ENCODE measurements at regions not wholly inside any gene's neighbourhood (a gene's known extent, or its start where the extent isn't known, plus 50 kb on each side); places are given as distances from the start of the nearest gene placed in this dataset.

DNA sequence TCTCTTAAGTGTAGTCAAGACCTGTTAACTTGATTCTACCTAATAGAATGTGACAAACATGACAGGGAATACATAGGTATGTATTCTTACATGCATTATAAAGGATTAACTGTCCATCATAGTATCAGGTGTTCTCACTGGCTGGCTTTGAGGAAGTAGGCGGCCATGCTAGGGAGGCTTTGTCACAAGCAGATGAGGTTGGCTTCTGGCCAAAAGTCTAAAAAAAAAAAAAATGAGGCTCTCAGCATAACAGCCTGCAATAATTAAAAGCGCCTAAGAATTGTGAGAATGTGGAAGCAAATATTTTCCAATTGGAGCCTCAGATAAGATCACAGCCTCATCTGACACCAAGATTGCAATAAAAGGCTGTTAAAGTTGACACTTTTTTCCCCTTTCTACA lies 1256.8 kb upstream of the SORCS1 start:
- Histone ChIP-seq H3K9ac (ENCODE audit: low read length) (no peak overlapping the region), H3K4me1 (ENCODE audit: control insufficient read depth, insufficient read depth, low read length) (no peaks in the 10 kb centered on the region), H3K27me3 (ENCODE audit: control insufficient read depth, insufficient read depth, low read length) (no peaks in the 10 kb centered on the region), H3K36me3 (ENCODE audit: control insufficient read depth, insufficient read depth, low read length) (no peaks in the 10 kb centered on the region), H3K9me3 (ENCODE audit: control insufficient read depth, low read length) (no peaks in the 10 kb centered on the region), H3K4me3 (ENCODE audit: low read length) (no peak overlapping the region)

DNA sequence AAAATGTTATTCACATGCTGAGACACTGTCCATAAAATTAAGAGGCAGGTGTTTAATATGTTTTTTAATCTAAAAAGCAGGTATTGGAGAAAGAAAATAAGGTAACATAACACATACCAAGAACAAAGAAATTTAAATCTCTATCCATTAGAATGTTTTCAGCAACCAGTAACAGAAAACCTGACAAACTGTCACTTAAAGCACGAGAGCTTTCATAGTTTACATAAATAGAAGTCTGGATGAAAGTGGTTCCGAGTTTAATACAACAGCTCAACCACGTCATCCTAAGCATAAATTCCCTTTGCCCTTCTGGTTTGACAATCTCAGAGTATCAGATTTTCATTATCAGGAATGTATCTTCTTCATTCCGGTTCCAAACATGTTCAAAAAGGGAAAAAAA lies 1249.4 kb upstream of the SORCS1 start:
- no peak overlapping the region for H3K9ac ChIP-seq (ENCODE audit: low read length)
- no peaks in the 10 kb centered on the region for H3K36me3 ChIP-seq (ENCODE audit: control insufficient read depth, insufficient read depth, low read length)
- H3K27me3 ChIP-seq (ENCODE audit: control insufficient read depth, insufficient read depth, low read length): no peaks in the 10 kb centered on the region
- no peaks in the 10 kb centered on the region for H3K9me3 ChIP-seq (ENCODE audit: control insufficient read depth, low read length)
- no peaks in the 10 kb centered on the region for H3K4me1 ChIP-seq (ENCODE audit: control insufficient read depth, insufficient read depth, low read length)
- H3K4me3 ChIP-seq (ENCODE audit: low read length): no peak overlapping the region

DNA sequence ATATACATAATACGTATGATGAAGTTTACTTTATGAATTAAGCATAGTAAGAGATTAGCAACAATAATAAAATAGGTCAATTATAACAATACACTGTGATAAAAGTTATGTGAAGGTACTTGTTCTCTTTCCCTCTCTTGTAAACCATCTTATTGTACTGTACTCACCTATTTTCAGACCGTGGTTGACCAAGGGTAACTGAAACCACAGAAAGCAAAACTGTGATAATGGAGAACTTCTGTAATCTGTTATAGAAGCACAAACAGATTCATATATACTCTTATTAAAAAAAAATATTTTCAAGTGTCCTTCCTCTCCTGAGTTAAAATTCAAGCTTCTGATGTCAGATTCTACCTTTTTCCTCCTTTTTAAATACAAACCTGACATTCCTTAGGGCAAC lies 1247.8 kb upstream of the SORCS1 start:
- no peaks in the 10 kb centered on the region for H3K4me1 ChIP-seq (ENCODE audit: control insufficient read depth, insufficient read depth, low read length)
- H3K27me3 ChIP-seq (ENCODE audit: control insufficient read depth, insufficient read depth, low read length): no peaks in the 10 kb centered on the region

DNA sequence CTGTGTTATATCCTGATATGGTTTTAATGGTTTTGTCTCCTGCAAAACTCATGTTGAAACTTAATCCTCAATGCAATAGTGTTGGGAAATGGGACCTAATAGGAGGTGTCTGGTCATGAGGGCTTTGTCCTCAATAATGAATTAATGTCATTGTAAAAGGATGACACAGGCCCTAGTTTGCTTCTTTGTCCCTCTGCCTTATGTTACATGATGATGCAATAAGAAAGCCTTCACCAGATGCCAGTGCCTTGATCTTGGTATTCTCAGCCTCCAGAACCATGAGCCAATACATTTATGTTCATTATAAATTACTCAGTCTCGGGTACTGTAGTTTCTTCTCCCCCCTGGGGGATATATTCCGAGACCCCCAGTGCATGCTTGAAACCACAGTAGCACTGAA lies 1247.4 kb upstream of the SORCS1 start:
- no peak overlapping the region for H3K9ac ChIP-seq (ENCODE audit: low read length)
- H3K36me3 ChIP-seq (ENCODE audit: control insufficient read depth, insufficient read depth, low read length): no peaks in the 10 kb centered on the region
- H3K4me3 ChIP-seq (ENCODE audit: low read length): no peak overlapping the region
- no peaks in the 10 kb centered on the region for H3K4me1 ChIP-seq (ENCODE audit: control insufficient read depth, insufficient read depth, low read length)
- H3K9me3 ChIP-seq (ENCODE audit: control insufficient read depth, low read length): no peaks in the 10 kb centered on the region
- no peaks in the 10 kb centered on the region for H3K27me3 ChIP-seq (ENCODE audit: control insufficient read depth, insufficient read depth, low read length)

More for the DNA sequence above, 1247.8 kb upstream of the SORCS1 start:
- Histone ChIP-seq H3K9ac (ENCODE audit: low read length) (no peak overlapping the region), H3K36me3 (ENCODE audit: control insufficient read depth, insufficient read depth, low read length) (no peaks in the 10 kb centered on the region), H3K9me3 (ENCODE audit: control insufficient read depth, low read length) (no peaks in the 10 kb centered on the region), H3K4me3 (ENCODE audit: low read length) (no peak overlapping the region)

DNA sequence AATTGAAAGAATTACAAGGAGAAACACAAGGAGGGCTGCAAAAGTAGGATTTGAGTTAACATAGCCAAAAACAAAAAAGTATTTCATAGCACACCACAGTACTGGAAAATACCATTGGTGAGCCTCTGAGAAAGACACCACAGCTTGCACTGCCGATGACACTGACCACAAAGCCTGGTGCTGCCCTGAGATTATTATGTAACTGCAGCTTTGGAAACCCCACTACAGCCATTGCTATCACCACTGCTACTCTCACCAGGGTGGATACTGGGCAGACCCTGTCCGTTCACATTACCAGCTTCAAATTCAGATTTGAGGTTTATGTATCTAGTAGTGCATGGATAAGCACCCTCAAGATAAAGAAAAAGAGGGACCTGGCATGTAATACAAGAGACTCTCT lies 1246.7 kb upstream of the SORCS1 start:
- Histone ChIP-seq H3K27me3 (ENCODE audit: control insufficient read depth, insufficient read depth, low read length) (no peaks in the 10 kb centered on the region), H3K9ac (ENCODE audit: low read length) (no peak overlapping the region), H3K4me3 (ENCODE audit: low read length) (no peak overlapping the region), H3K9me3 (ENCODE audit: control insufficient read depth, low read length) (no peaks in the 10 kb centered on the region), H3K4me1 (ENCODE audit: control insufficient read depth, insufficient read depth, low read length) (no peaks in the 10 kb centered on the region), H3K36me3 (ENCODE audit: control insufficient read depth, insufficient read depth, low read length) (no peaks in the 10 kb centered on the region)

DNA sequence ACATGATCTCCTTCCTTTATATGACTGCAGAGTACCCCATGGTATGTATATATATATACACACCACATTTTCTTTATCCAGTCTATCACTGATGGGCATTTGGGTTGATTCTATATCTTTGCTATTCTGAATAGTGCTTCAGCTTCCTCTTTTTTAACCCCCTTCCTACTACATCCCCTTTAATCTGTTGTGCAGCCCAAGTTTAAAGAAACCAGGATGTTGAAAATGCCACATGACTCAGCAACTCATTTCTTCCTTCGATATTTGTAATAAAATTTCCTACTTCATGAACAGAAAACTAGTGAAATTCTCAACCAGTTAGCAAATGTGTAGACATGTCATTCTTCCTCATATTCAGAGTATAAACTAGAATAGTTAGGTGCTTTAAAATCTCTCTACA lies 1245.7 kb upstream of the SORCS1 start:
- Histone ChIP-seq H3K9me3 (ENCODE audit: control insufficient read depth, low read length) (no peaks in the 10 kb centered on the region), H3K4me1 (ENCODE audit: control insufficient read depth, insufficient read depth, low read length) (no peaks in the 10 kb centered on the region), H3K9ac (ENCODE audit: low read length) (no peak overlapping the region), H3K4me3 (ENCODE audit: low read length) (no peak overlapping the region), H3K27me3 (ENCODE audit: control insufficient read depth, insufficient read depth, low read length) (no peaks in the 10 kb centered on the region), H3K36me3 (ENCODE audit: control insufficient read depth, insufficient read depth, low read length) (no peaks in the 10 kb centered on the region)

DNA sequence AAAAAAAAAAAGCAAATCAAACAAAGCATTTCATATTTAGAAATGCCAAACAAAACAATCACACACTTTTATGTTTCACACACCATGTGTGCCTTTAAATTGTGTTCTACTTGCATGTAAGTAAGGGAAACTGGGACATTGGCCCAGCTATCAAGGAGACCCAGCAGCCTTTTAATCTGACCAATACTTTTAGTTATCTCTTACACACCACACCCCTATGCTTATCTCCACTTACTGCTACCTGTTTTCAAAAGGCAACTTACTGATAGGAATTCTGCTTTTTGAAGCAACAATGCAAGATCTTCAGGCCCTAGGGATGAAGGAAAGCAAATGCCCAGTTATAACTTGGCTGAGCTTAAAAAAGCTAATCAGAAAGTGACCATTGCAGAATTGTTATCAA lies 1244.8 kb upstream of the SORCS1 start:
- no peak overlapping the region for H3K4me3 ChIP-seq (ENCODE audit: low read length)
- no peaks in the 10 kb centered on the region for H3K9me3 ChIP-seq (ENCODE audit: control insufficient read depth, low read length)
- H3K9ac ChIP-seq (ENCODE audit: low read length): no peak overlapping the region
- no peaks in the 10 kb centered on the region for H3K36me3 ChIP-seq (ENCODE audit: control insufficient read depth, insufficient read depth, low read length)
- H3K27me3 ChIP-seq (ENCODE audit: control insufficient read depth, insufficient read depth, low read length): no peaks in the 10 kb centered on the region
- H3K4me1 ChIP-seq (ENCODE audit: control insufficient read depth, insufficient read depth, low read length): no peaks in the 10 kb centered on the region

DNA sequence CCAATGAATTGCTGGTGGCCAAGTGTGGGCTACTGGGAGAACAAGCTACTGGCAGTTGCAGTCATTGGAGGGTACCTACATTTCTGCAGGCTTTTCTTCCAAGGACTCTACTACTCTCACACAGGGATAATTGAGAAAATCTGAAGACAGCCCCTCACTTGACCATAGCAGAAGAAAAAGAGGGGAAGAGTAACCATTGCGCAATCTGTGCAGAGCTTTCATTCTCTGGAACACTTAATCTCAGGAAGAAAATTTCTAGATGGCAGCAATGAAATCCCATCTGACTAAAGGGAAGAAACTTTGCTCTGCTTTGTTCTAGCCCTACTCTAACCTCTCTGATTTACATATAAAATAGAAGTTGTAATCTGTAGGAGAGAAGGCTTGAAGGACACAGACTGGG lies 1239.6 kb upstream of the SORCS1 start:
- Histone ChIP-seq H3K36me3 (ENCODE audit: control insufficient read depth, insufficient read depth, low read length) (no peaks in the 10 kb centered on the region), H3K27me3 (ENCODE audit: control insufficient read depth, insufficient read depth, low read length) (no peaks in the 10 kb centered on the region), H3K9me3 (ENCODE audit: control insufficient read depth, low read length) (no peaks in the 10 kb centered on the region), H3K9ac (ENCODE audit: low read length) (no peak overlapping the region), H3K4me1 (ENCODE audit: control insufficient read depth, insufficient read depth, low read length) (peaks cover 9% of the 10 kb centered on the region), H3K4me3 (ENCODE audit: low read length) (no peak overlapping the region)

DNA sequence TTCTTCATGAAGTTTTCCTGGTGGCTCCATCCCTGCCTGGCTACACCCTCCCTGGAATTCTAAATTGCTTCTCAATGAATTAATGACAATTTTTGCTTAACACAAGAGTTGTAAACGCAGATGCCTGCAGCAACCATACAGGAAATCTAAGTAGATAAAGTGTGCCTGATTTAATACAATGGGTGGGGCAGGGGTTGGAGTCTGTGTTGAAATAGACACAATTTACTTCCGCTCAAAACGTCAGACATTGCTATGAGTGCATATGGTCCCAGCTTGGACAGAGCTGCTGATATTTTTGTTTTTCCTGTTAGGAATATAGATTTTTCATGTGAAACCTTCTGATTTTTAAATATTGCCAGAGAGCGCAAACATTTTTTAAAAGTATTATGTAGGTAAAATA lies 1235.0 kb upstream of the SORCS1 start:
- no peaks in the 10 kb centered on the region for H3K36me3 ChIP-seq (ENCODE audit: control insufficient read depth, insufficient read depth, low read length)
- H3K9me3 ChIP-seq (ENCODE audit: control insufficient read depth, low read length): no peaks in the 10 kb centered on the region
- H3K4me3 ChIP-seq (ENCODE audit: low read length): no peak overlapping the region
- H3K9ac ChIP-seq (ENCODE audit: low read length): no peak overlapping the region
- H3K27me3 ChIP-seq (ENCODE audit: control insufficient read depth, insufficient read depth, low read length): no peaks in the 10 kb centered on the region
- peaks cover 10% of the 10 kb centered on the region for H3K4me1 ChIP-seq (ENCODE audit: control insufficient read depth, insufficient read depth, low read length)

DNA sequence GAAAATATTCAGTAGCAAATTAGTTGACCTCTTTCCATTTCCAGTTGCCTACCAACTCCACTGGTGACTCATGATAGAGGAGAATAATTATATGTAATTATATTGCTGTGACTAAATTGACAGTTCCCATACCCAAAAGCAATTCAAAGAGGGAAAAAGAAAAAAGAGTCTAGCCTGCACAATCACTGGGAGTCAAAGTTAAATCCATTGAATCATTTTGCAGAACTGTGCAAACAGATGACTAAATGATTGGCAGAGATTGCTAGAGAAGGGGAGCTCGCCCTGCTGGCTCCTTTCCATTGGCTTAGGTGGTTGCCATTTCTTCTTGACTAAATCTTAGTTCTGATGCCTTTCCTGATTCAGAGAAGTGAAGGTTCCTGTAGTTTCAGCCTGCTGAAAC lies 1228.6 kb upstream of the SORCS1 start:
- Histone ChIP-seq H3K9me3 (ENCODE audit: control insufficient read depth, low read length) (no peaks in the 10 kb centered on the region), H3K27me3 (ENCODE audit: control insufficient read depth, insufficient read depth, low read length) (no peaks in the 10 kb centered on the region), H3K4me1 (ENCODE audit: control insufficient read depth, insufficient read depth, low read length) (no peaks in the 10 kb centered on the region), H3K9ac (ENCODE audit: low read length) (no peak overlapping the region), H3K4me3 (ENCODE audit: low read length) (no peak overlapping the region), H3K36me3 (ENCODE audit: control insufficient read depth, insufficient read depth, low read length) (no peaks in the 10 kb centered on the region)

DNA sequence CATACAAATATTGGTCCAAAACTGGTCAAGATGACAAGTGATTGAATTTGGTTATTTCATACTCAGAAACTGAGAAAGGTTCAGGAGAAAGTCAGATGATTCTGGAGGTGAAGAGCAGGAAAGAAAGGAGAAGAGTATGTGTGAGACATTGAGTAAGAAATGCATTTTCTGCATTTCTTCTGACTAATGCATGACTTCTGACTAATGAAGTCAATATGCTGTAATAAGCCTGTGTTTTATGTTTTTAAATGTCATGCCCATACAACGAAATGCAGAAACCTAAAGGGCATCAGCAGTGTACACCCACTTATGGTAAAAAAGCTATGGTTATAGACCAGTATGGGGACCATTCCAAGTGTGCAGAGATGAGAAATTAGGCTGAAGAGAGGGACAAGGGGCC lies 1227.8 kb upstream of the SORCS1 start:
- no peak overlapping the region for H3K4me3 ChIP-seq (ENCODE audit: low read length)
- no peak overlapping the region for H3K9ac ChIP-seq (ENCODE audit: low read length)
- H3K27me3 ChIP-seq (ENCODE audit: control insufficient read depth, insufficient read depth, low read length): no peaks in the 10 kb centered on the region
- H3K36me3 ChIP-seq (ENCODE audit: control insufficient read depth, insufficient read depth, low read length): no peaks in the 10 kb centered on the region
- H3K4me1 ChIP-seq (ENCODE audit: control insufficient read depth, insufficient read depth, low read length): no peaks in the 10 kb centered on the region
- no peaks in the 10 kb centered on the region for H3K9me3 ChIP-seq (ENCODE audit: control insufficient read depth, low read length)

DNA sequence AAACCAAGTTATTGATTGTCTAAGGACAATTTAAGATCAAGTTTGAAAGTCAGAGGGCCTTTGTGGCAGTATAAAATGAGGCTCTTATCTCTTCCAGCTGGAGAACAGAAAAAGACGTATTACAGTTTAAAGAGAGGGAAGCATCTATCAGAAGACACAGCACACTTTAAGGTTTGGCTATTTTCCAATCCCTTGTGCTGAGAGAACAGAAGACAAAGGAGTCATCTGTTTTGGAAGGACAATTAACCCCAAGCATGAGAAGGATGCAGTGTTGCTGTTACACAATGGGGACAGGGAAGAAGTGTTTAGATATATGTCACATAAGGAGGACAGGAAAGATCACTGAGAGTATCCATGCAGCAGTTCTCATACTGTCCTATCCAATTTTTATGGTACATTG lies 1224.2 kb upstream of the SORCS1 start:
- no peaks in the 10 kb centered on the region for H3K36me3 ChIP-seq (ENCODE audit: control insufficient read depth, insufficient read depth, low read length)

DNA sequence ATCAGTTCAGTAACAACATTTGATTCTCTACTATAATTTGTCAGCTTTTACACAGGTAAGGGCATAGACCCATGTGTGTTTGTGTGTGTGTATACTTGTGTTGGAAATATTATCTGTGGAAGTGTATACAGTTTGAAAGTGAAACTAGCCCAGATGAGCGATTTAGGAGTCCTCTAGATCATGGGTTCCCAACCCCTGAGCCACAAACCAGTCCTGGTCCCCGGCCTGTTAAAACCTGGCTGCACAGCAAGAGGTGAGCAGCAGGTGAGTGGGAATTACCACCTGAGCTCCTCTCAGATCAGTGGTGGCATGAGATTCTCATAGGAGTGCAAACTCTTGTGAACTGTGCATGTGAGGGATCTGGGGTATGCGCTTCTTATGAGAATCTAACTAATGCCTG lies 1221.5 kb upstream of the SORCS1 start:
- Histone ChIP-seq H3K36me3 (ENCODE audit: control insufficient read depth, insufficient read depth, low read length) (no peaks in the 10 kb centered on the region), H3K9me3 (ENCODE audit: control insufficient read depth, low read length) (no peaks in the 10 kb centered on the region), H3K4me1 (ENCODE audit: control insufficient read depth, insufficient read depth, low read length) (no peaks in the 10 kb centered on the region), H3K9ac (ENCODE audit: low read length) (no peak overlapping the region), H3K4me3 (ENCODE audit: low read length) (no peak overlapping the region), H3K27me3 (ENCODE audit: control insufficient read depth, insufficient read depth, low read length) (no peaks in the 10 kb centered on the region)

More for the DNA sequence above, 1224.2 kb upstream of the SORCS1 start:
- H3K4me1 ChIP-seq (ENCODE audit: control insufficient read depth, insufficient read depth, low read length): no peaks in the 10 kb centered on the region
- H3K27me3 ChIP-seq (ENCODE audit: control insufficient read depth, insufficient read depth, low read length): no peaks in the 10 kb centered on the region
- H3K9ac ChIP-seq (ENCODE audit: low read length): no peak overlapping the region
- no peak overlapping the region for H3K4me3 ChIP-seq (ENCODE audit: low read length)
- no peaks in the 10 kb centered on the region for H3K9me3 ChIP-seq (ENCODE audit: control insufficient read depth, low read length)

All from mucosa of stomach (tissue), 1 donor.